GM23338 (cell line): ENCODE measurements at regions not wholly inside any gene's neighbourhood (a gene's known extent, or its start where the extent isn't known, plus 50 kb on each side); places are given as distances from the start of the nearest gene placed in this dataset.

Experiments
- CTCF ChIP-seq, 2 experiments: fragments of 200-600 bp in 1 of 2; sonication (generic) in 1 of 2; conservative IDR thresholded peaks; 2 replicates each; pipeline versions ENCODE4 v1.5.1 to v1.6.1; 2016 to 2017; ENCODE audit warnings: antibody characterized with exemption in 2 of 2, low read depth in 2 of 2, mild to moderate bottlenecking in 2 of 2, moderate library complexity in 1 of 2
- EZH2 ChIP-seq: fragments of 200-600 bp; sonication (generic); IDR thresholded peaks from one replicate; pipeline ENCODE4 v1.8.0; 2017; ENCODE audit warnings: antibody characterized with exemption, mild to moderate bottlenecking, low read depth; ENCODE audit not compliant: unreplicated experiment
- JUNB ChIP-seq: IDR thresholded peaks from one replicate; pipeline ENCODE4 v1.6.1; 2016; ENCODE audit warnings: antibody characterized with exemption; ENCODE audit not compliant: unreplicated experiment
- NANOG ChIP-seq: IDR thresholded peaks from 2 replicates; pipeline ENCODE4 v1.6.1; 2016; ENCODE audit warnings: antibody characterized with exemption, borderline replicate concordance
- POLR2AphosphoS5 ChIP-seq: IDR thresholded peaks from 2 replicates; pipeline ENCODE4 v1.6.1; 2016; ENCODE audit warnings: antibody characterized with exemption, low read depth

- no peak for TF ChIP-seq CTCF (conservative IDR thresholded peaks at IDR 0.05; ENCODE audit: low read depth in 2 of 2)
- TF ChIP-seq EZH2, result no peak
- TF ChIP-seq POLR2AphosphoS5, result no peak
- TF ChIP-seq NANOG, result no peak
- no peak for TF ChIP-seq JUNB
These were observed 286.7 kb upstream of the POU3F2 start for GRCh38 chr6:98547634-98548033.
